ENCODE measurements at regions not wholly inside any gene's neighbourhood (a gene's known extent, or its start where the extent isn't known, plus 50 kb on each side); places are given as distances from the start of the nearest gene placed in this dataset.
"Not testable (repeated sequence)": the region's sequence is repeated elsewhere in the genome, so short reads cannot be mapped to it uniquely, and the experiment has no call there.

GRCh38 chr5:136814619-136815378 is 449.5 kb upstream of the TRPC7 start:
- no peak for DNase-seq (ENCODE audit: low read depth)
- TF ChIP-seq CTCF (IDR thresholded peaks at IDR 0.05; ENCODE audit: low read depth, low read length, missing control alignments) = no peak
- H3K4me3 ChIP-seq (ENCODE audit: low read depth, low read length) = no peak overlapping the region

DNA sequence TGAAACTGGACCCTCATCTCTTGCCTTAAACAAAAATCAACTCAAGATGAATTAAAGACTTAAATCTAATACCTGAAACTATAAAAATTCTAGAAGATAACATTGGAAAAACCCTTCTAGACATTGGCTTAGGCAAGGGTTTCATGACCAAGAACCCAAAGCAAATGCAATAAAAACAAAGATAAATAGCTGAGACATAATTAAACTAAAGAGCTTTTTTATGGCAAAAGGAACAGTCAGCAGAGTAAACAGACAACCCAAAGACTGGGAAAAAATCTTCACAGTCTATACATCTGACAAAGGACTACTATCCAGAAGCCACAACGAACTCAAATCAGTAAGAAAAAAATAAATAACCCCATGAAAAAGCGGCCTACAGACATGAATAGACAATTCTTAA is 446.9 kb upstream of the TRPC7 start:
- not testable (repeated sequence) for H3K4me3 ChIP-seq (ENCODE audit: low read depth, low read length); DNase-seq (ENCODE audit: low read depth)

- H3K4me3 ChIP-seq (ENCODE audit: low read depth, low read length) = no peak overlapping the region
Observed at GRCh38 chr5:136811551-136811950, 446.2 kb upstream of the TRPC7 start.

DNA sequence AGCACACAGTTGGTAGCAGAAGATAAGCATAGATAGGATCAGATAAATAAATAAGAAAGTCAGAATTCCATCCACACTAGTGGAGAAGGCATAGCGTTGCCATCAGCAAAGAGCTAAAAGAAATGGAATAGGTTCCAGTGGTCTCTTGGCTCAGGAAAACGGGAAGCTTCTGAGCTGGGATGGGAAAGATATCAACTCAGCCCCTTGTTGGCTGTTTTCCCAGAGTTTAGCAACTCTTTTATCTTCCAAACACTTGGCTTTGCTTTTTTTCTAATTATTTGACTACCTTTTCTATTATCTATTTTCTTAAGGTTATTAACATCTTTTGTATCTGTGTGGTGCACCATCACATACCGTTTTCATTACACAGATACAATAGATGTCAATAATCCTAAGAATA is 445.7 kb upstream of the TRPC7 start:
- no peak for DNase-seq (ENCODE audit: low read depth)
- H3K4me3 ChIP-seq (ENCODE audit: low read depth, low read length) = no peak overlapping the region
- TF ChIP-seq CTCF (IDR thresholded peaks at IDR 0.05; ENCODE audit: low read depth, low read length, missing control alignments) = no peak

More at GRCh38 chr5:136811551-136811950, 446.2 kb upstream of the TRPC7 start:
- DNase-seq (ENCODE audit: low read depth) = no peak
- no peak for TF ChIP-seq CTCF (IDR thresholded peaks at IDR 0.05; ENCODE audit: low read depth, low read length, missing control alignments)

DNA sequence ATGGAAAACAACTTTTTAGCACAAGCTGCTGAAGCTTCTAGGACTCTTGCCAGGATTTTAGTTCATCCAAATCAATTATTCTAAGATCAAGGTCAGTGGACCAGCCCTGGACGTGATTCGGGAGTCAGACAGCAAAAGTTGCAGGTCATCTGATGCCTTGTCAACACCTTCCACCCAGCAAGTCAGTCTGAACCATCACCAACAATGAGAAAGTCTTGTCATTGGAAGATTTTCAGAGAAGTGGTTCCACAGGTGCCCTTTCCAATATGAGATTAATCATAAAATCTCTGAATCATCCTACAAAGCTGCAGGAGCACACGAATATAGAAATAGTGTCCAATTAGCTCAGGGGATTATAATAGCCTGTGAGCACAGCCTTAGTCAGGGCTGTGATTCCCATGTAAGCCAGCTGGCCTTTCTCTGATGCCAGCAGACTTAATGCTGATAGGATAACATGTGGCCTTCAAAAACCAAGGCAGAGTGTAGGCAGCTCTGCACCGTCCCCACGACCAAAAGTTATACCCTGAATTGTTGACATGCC is 445.0 kb upstream of the TRPC7 start:
- H3K4me3 ChIP-seq (ENCODE audit: low read depth, low read length) = no peak overlapping the region
- no peak for DNase-seq (ENCODE audit: low read depth)
- no peak for TF ChIP-seq CTCF (IDR thresholded peaks at IDR 0.05; ENCODE audit: low read depth, low read length, missing control alignments)

DNA sequence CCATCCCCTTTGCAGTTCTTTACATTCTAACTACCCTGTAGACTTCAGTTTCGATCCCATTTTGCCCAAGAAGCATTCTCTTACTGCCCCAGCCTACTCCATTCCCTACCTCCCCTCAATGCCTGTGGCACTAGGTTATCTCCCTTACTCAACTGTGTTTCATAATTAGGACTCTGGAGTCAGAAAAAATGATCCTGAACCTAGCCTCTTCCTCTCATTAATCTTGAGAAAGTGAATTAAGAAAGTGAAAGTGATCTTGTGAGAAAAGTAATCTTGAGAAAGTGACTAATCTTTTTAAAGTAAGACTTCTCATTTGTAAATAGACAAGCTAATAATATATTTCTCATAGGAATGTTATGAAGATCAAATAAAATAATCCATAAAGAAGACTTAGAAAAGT is 444.0 kb upstream of the TRPC7 start:
- TF ChIP-seq CTCF (IDR thresholded peaks at IDR 0.05; ENCODE audit: low read depth, low read length, missing control alignments) = no peak
- no peak overlapping the region for H3K4me3 ChIP-seq (ENCODE audit: low read depth, low read length)
- DNase-seq (ENCODE audit: low read depth) = no peak

- no peak overlapping the region for H3K4me3 ChIP-seq (ENCODE audit: low read depth, low read length)
- no peak for TF ChIP-seq CTCF (IDR thresholded peaks at IDR 0.05; ENCODE audit: low read depth, low read length, missing control alignments)
- no peak for DNase-seq (ENCODE audit: low read depth)
Observed at GRCh38 chr5:136808756-136809155, 443.4 kb upstream of the TRPC7 start.
